Natural killer cell treated with Interleukin-12 subunit alpha and Interleukin-12 subunit beta and Interleukin-15 and Interleukin-18, amount 100 ng/mL, for 72 hours (primary cell): ENCODE measurements at regions not wholly inside any gene's neighbourhood (a gene's known extent, or its start where the extent isn't known, plus 50 kb on each side); places are given as distances from the start of the nearest gene placed in this dataset.
"Not testable (repeated sequence)": the region's sequence is repeated elsewhere in the genome, so short reads cannot be mapped to it uniquely, and the experiment has no call there.

Experiments
- ATAC-seq, 2 donors: fragments of 150-1000 bp; cut with Tn5 transposase in 1 of 2; sonication (Bioruptor Pico), chemical (Tn5 transposase) in 1 of 2; 2 replicates each; pipeline ENCODE4 v1.10.0; 2021
- DNase-seq: peaks from one replicate; pipeline ENCODE4 v3.0.0; 2022; ENCODE audit warnings: low spot score
- H3K27ac Mint-ChIP-seq, 2 donors: 1 replicate in 1 of 2; 2 replicates in 1 of 2; pipeline ENCODE4 v1.8.0; 2022; ENCODE audit warnings: mixed read lengths in 2 of 2, mild to moderate bottlenecking in 1 of 2, moderate library complexity in 1 of 2
- H3K27me3 Mint-ChIP-seq, 2 donors: 1 replicate in 1 of 2; 2 replicates in 1 of 2; pipeline ENCODE4 v1.8.0; 2022; ENCODE audit warnings: mixed read lengths in 2 of 2
- H3K36me3 Mint-ChIP-seq: one replicate; pipeline ENCODE4 v1.8.0; 2022; ENCODE audit warnings: mixed read lengths
- H3K4me1 Mint-ChIP-seq, 2 donors: 1 replicate in 1 of 2; 2 replicates in 1 of 2; pipeline ENCODE4 v1.8.0; 2022; ENCODE audit warnings: low read depth in 2 of 2, mixed read lengths in 2 of 2, mild to moderate bottlenecking in 1 of 2
- H3K4me3 Mint-ChIP-seq: one replicate; pipeline ENCODE4 v1.8.0; 2022; ENCODE audit warnings: mixed read lengths
- H3K9me3 Mint-ChIP-seq: 2 replicates; pipeline ENCODE4 v1.8.0; 2022; ENCODE audit warnings: mixed read lengths

DNA sequence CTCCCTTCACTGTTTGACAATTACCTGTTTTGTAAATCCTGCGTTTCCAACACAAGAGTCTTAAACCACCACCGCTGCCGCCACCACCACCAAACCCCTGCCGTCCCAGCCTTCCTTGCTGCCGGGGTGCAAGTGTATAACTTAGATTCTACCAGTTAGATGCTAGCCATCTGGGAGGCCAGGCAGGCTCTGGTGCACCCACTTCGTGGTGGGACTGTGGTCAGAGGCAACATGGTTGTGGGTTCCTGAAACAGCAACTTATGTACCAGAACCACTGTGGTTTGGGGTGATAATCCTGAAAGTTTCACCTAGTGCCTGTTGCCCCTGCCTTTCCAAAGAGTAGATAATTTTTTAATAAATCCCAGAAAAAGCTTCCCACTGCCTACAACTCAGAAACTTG, 510.5 kb downstream of the CCSER2 start:
- Mint-ChIP-seq H3K27ac (no peak overlapping the region), H3K9me3 (no peaks in the 10 kb centered on the region), H3K4me3 (no peak overlapping the region), H3K36me3 (no peaks in the 10 kb centered on the region), H3K27me3 (peaks cover 0 to 8% of the 10 kb centered on the region in 2 donors), H3K4me1 (no peaks in the 10 kb centered on the region)
- no peak for DNase-seq
- no peak for ATAC-seq

DNA sequence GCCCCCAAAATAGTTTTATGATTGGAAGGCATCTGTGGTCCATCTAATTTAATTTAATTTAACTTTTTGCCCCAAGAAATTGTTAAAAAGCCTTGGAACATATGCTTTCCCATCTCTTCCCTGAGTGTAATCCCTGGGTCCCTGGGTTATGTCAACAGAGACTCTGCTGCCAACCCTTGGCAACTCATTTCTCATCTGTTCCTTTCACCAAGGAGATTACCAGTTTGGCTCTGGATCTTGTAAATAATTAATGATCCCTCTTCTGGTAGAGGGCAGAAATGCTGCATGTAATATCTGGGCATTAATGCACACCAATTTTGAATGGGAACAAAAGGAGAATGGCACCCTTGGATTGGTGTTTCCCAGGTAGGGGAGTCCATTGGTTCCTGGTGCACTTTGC, 514.2 kb downstream of the CCSER2 start:
- Mint-ChIP-seq H3K9me3 (no peaks in the 10 kb centered on the region), H3K27me3 (peaks cover 0 to 12% of the 10 kb centered on the region in 2 donors), H3K27ac (no peak overlapping the region), H3K4me3 (no peak overlapping the region), H3K36me3 (no peaks in the 10 kb centered on the region), H3K4me1 (no peaks in the 10 kb centered on the region)
- ATAC-seq (no peak), DNase-seq (no peak)

DNA sequence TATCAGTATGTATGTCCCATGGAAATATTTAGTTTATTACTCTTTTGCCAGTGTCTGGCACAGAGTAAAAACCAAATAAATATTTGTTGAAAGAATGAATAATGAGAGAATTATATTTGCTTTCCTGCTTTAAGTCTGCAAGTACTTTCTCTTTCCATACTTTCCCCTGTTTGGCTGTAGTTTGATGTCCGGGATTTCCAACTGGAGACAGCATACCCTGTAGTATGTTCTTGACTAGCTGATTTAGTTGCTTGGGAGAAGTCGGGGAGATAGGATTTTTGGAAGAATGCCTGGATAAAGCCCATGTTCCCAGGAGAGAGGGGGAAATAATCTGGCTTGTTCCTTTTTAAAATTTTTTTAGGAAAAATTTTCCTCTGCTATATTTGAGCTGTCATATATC, 516.1 kb downstream of the CCSER2 start:
- Mint-ChIP-seq H3K4me1 (no peaks in the 10 kb centered on the region), H3K27ac (no peak overlapping the region), H3K9me3 (no peaks in the 10 kb centered on the region), H3K4me3 (no peak overlapping the region), H3K27me3 (peaks cover 0 to 12% of the 10 kb centered on the region in 2 donors), H3K36me3 (no peaks in the 10 kb centered on the region)
- ATAC-seq, result no peak
- no peak for DNase-seq

DNA sequence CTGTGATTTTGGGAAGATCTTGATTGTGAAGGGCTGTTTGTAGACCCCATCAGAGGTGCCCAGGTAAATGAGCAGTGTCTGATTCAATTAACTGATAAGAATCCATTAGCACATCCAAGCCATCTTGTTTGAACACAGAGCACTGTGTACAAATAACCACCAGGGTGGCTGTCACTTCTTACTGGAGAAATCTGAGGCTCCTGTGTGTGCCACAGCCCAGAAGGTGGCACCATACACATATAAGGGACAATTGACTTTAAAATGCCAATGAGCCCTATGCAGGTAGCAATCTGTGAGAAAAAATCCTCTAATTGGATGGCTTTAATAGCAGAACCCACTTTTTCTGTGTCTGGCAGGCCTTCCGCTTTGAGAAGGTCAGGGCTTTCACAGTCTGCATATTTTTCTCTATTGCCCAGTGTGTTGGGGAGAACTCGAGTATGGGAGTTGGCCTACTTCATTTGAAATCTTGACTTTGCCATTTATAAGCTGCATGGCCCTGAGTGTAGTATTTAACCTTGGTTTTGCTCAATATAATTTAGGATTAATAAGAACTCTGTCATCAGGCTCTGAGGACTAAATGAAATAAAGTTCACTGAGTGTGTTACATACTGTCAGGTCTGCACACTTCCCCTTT, 517.4 kb downstream of the CCSER2 start:
- ATAC-seq, result no peak
- Mint-ChIP-seq H3K27me3 (peaks cover 0 to 8% of the 10 kb centered on the region in 2 donors), H3K27ac (no peak overlapping the region), H3K4me1 (no peaks in the 10 kb centered on the region), H3K4me3 (no peak overlapping the region), H3K36me3 (no peaks in the 10 kb centered on the region), H3K9me3 (peaks cover 2% of the 10 kb centered on the region)
- no peak for DNase-seq

DNA sequence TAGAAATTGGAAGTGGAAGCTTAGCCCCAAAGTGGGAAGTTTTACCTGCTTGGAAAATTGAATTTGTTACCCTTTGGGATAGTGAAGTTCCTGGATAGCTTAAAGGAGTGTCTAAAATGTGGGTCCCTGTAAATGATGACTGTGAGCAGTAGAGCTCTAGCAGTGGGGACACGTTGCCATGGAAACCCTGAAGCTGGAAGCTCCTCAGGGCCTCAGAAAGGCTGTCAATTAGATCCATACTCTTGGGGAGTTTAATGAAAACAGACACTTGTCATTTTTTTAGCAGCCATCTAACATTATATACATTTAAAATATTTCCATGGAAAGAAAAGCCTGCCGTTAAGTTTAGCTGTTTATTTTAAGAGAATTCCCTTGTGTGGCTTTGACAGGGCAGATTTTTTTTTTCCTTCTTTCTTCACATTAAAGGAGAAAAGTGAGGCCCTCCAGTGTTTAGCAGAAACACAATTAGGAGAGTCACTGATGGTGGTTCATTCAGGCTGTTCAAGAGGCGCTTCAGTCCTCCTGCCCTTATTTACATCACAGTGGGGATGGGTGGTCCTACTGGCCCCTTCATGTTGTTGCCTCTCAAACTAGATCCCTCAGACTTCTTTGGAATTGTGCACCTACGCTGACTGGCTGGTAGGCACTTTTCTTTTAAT, 518.4 kb downstream of the CCSER2 start:
- H3K9me3 Mint-ChIP-seq, result peaks cover 3% of the 10 kb centered on the region
- DNase-seq (no peak), ATAC-seq (no peak)
- H3K4me1 Mint-ChIP-seq, result no peaks in the 10 kb centered on the region
- H3K36me3 Mint-ChIP-seq, result no peaks in the 10 kb centered on the region
- H3K27ac Mint-ChIP-seq, result no peak overlapping the region
- H3K4me3 Mint-ChIP-seq, result no peak overlapping the region
- peaks cover 0 to 8% of the 10 kb centered on the region in 2 donors for H3K27me3 Mint-ChIP-seq

DNA sequence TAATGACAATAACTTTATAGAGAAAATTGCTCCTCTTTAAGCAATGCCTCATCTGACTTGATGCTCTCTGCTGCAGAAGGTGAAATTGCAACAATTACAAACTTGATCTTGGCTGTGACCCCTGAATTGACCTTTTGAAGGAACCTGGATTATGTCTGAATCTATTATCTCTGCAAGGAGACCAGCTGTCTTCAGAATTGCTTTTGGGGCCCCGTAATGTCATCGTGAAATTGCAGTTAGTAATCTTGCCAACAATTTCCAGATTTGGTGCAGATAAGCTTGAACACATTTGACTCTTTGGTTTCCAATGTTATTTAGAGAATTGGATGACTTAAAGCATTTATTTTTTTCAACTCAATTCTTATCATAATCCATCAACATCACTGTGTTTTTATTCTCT, 520.6 kb downstream of the CCSER2 start:
- Mint-ChIP-seq H3K4me1 (no peaks in the 10 kb centered on the region), H3K27ac (no peak overlapping the region), H3K4me3 (no peak overlapping the region), H3K27me3 (peaks cover 0 to 3% of the 10 kb centered on the region in 2 donors), H3K36me3 (no peaks in the 10 kb centered on the region), H3K9me3 (peaks cover 3% of the 10 kb centered on the region)
- no peak for DNase-seq
- ATAC-seq, result no peak

DNA sequence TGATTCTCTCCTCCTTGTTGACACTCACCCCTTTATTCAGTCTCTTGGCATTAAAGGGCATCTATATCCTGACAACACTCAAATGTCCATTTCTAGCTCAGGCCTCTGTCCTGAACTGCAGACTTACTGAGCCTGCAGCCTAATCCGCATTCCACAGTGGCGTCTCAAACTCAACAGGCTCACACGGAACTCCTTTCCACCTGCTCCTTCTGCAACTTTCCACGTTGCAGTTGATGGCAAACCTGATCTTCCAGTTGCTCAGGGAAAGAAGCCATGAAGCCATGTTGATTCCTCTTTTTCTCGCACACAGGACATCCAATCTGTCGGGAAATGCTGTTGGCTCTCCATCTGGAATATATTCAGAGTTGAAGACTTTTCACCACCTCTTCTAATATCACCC, 522.4 kb downstream of the CCSER2 start:
- DNase-seq (no peak), ATAC-seq (no peak)
- Mint-ChIP-seq H3K36me3 (no peaks in the 10 kb centered on the region), H3K27ac (no peak overlapping the region), H3K27me3 (no peaks in the 10 kb centered on the region), H3K4me1 (no peaks in the 10 kb centered on the region), H3K4me3 (no peak overlapping the region), H3K9me3 (peaks cover 3% of the 10 kb centered on the region)

DNA sequence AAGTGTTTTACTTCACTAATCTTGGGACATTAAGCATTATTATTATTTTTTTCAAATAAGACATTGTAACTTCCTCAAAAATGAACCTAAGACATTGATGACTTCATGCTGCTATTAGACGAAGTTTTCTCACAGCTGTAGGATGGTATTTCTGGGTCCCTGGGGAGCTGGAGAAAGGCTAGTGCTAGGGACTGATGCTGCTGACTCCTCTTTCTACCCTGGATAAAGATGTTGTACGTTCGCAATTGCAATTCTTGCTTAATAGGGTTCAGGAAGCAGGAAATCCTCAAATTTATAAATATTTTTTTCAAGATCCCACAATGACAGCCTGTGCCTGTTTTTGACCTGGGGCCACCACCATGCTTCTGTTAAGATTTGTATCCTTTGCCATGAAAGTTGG, 526.0 kb downstream of the CCSER2 start:
- H3K27me3 Mint-ChIP-seq, result no peaks in the 10 kb centered on the region
- ATAC-seq (no peak), DNase-seq (no peak)
- H3K4me1 Mint-ChIP-seq, result no peaks in the 10 kb centered on the region
- H3K36me3 Mint-ChIP-seq, result no peaks in the 10 kb centered on the region
- H3K27ac Mint-ChIP-seq, result no peak overlapping the region
- no peak overlapping the region for H3K4me3 Mint-ChIP-seq
- peaks cover 3% of the 10 kb centered on the region for H3K9me3 Mint-ChIP-seq

DNA sequence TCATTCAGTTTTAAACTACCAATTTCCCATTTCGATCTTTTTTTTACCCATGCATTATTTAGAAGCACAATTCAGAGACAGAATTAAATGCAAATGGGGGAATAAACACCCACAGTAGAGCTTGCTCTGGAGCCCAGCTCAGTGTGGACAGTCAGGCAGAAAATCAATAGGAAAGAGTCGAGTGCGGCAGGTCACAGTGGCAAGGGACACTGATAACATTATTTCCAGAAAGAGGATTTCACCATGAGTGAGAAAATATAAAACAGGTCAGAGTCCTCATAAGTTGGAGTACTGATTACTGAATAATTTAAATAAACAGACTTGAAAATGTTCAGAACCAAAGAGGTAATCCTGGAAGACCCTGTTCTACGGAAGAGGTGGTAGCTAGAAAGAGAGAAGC, 532.5 kb downstream of the CCSER2 start:
- Mint-ChIP-seq H3K4me1 (no peaks in the 10 kb centered on the region), H3K4me3 (no peak overlapping the region), H3K27me3 (peaks cover 0 to 1% of the 10 kb centered on the region in 2 donors), H3K9me3 (peaks cover 7% of the 10 kb centered on the region), H3K27ac (no peak overlapping the region), H3K36me3 (no peaks in the 10 kb centered on the region)
- ATAC-seq (no peak), DNase-seq (no peak)

DNA sequence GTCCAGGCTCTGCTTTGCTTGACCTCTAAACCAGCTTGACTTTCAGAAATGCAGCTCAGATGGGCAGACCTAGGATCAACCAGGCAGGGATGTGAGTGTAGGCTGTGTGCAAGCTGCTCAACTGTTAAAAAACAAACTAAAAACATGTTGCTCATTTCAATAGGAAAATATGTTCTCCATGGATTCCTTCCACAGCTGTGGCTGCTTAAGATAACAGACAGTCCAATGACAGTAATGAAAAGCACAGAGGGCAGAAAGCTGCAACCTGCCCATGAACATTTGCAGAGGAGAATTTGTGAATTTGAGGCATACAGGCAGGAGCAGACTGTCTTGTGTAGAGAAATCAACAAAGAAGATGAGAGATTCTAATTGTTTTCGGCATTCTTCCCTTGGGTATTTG, 534.2 kb downstream of the CCSER2 start:
- Mint-ChIP-seq H3K27me3 (peaks cover 0 to 3% of the 10 kb centered on the region in 2 donors), H3K27ac (no peak overlapping the region), H3K9me3 (peaks cover 11% of the 10 kb centered on the region), H3K4me1 (no peaks in the 10 kb centered on the region), H3K4me3 (no peak overlapping the region), H3K36me3 (no peaks in the 10 kb centered on the region)
- DNase-seq (no peak), ATAC-seq (no peak)

DNA sequence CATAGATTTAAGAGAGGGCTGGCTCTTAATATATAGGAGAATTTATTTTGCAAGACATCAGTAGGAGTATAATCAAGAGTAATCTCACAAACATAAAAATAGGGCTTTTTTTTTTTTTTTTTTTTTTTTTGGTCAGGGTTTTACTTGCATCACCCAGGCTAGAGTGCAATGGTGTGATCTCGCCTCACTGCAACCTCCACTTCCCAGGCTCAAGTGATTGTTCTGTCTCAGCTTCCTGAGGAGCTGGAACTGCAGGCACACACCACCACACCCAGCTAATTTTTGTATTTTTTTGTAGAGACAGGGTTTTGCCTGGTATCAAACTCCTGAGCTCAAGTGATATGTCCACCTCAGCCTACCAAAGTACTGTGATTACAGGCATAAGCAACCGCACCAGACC, 535.3 kb downstream of the CCSER2 start:
- ATAC-seq (no peak), DNase-seq (no peak)
- Mint-ChIP-seq H3K27ac (no peak overlapping the region), H3K4me1 (no peaks in the 10 kb centered on the region), H3K9me3 (peaks cover 11% of the 10 kb centered on the region), H3K4me3 (no peak overlapping the region), H3K27me3 (peaks cover 0 to 3% of the 10 kb centered on the region in 2 donors), H3K36me3 (no peaks in the 10 kb centered on the region)

DNA sequence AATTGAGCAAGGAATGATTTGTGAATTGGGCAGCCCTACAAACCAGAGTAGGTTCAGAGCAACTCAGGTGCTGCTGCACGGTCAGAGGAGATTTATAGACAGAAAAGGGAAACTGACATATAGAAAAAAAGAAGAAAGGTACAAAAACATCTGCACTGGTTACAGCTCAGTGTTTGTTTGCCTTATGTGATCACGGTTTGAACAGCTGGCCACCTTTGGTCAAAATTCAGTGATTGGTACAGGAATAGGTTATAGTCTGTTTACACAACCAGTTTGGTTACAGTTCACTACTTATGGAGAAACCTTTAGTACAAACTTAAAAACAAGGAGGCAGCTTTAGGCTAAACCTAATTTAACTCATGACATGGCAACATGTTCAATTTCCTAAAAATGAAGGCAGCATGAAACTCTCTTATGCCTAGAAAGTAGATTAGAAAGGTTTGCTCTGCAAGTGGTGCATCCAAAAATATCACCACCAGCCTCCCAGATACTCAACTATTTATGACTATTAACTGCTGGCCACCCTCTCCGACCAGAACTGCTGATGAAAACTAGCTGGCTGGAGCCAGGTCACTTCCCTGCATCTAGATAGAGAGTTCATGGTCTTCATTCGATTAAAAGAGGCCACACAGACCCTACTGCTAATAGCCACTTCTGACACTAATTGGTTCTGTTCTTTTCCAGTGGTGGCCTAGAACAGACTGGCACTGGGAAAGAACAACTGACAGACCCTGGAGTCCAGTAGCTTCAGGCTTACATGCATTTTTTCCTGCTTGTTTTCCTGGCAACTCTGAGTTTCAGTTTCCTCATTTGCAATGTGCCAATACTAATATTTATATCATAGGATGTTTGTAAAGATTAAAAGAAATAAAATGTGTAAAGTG, 548.0 kb downstream of the CCSER2 start:
- Mint-ChIP-seq H3K27me3 (no peaks in the 10 kb centered on the region), H3K4me3 (no peak overlapping the region), H3K27ac (no peak overlapping the region), H3K36me3 (no peaks in the 10 kb centered on the region), H3K4me1 (no peaks in the 10 kb centered on the region), H3K9me3 (no peaks in the 10 kb centered on the region)
- ATAC-seq, result no peak
- DNase-seq, result no peak

DNA sequence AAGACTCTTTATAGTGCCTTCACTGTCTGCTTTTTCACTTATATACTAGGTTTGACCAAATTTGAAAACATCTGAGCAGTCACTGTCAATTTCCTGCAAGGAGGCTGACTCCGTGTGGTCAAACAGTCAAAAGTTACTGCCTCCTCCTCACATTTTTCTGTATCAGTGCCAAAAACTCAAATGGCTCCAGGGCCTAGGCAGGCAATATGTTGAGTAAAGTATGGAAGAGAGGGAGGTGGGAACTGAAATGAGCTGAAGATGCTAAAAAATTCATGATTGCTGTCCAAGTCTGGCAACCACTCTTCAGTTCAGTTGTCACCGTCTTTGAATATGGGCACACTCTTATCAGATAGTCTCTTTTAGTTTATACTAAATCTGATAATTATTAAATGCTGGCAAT, 551.6 kb downstream of the CCSER2 start:
- no peaks in the 10 kb centered on the region for H3K27me3 Mint-ChIP-seq
- H3K4me3 Mint-ChIP-seq, result no peak overlapping the region
- no peaks in the 10 kb centered on the region for H3K9me3 Mint-ChIP-seq
- no peak for ATAC-seq
- DNase-seq, result no peak
- H3K27ac Mint-ChIP-seq, result no peak overlapping the region
- no peaks in the 10 kb centered on the region for H3K36me3 Mint-ChIP-seq
- H3K4me1 Mint-ChIP-seq, result no peaks in the 10 kb centered on the region

DNA sequence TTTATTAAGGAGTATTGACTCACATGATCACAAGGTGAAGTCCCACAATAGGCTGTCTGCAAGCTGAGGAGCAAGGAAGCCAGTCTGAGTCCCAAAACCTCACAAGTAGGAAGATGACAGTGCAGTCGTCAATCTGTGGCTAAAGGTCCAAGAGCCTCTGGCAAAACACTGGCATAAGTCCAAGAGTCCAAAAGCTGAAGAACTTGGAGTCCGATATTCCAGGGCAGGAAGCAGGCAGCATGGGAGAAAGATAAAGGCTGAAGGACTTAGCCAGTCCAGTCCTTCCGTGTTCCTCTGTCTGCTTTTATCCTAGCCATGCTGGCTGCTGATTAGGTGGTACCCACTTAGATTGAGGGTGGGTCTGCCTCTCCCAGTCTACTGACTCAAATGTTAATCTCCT, 553.3 kb downstream of the CCSER2 start:
- not testable (repeated sequence) for H3K4me1 Mint-ChIP-seq, H3K36me3 Mint-ChIP-seq, H3K9me3 Mint-ChIP-seq, DNase-seq, H3K27me3 Mint-ChIP-seq, H3K27ac Mint-ChIP-seq, H3K4me3 Mint-ChIP-seq, ATAC-seq
